Neural progenitor cell (in vitro differentiated cells): ENCODE measurements at regions not wholly inside any gene's neighbourhood (a gene's known extent, or its start where the extent isn't known, plus 50 kb on each side); places are given as distances from the start of the nearest gene placed in this dataset.

ENCODE experiments used
- DNase-seq: peaks from one replicate; pipeline ENCODE4 v3.0.0-alpha.2; 2016; ENCODE audit warnings: low spot score
- H2AFZ ChIP-seq: fragments of 200-600 bp; sonication (generic); replicated peaks from 2 replicates; pipeline ENCODE4 v1.6.1; 2016; ENCODE audit warnings: antibody characterized with exemption
- H3F3A ChIP-seq: fragments of 200-600 bp; sonication (generic); 2 replicates; pipeline ENCODE4 v1.6.1; 2016; ENCODE audit warnings: antibody characterized with exemption, low read depth
- H3K27ac ChIP-seq: fragments of 200-600 bp; sonication (generic); 2 replicates; pipeline ENCODE4 v1.5.1; 2016; ENCODE audit warnings: mild to moderate bottlenecking
- H3K27me3 ChIP-seq: fragments of 200-600 bp; sonication (generic); 2 replicates; pipeline ENCODE4 v1.6.1; 2016; ENCODE audit warnings: mild to moderate bottlenecking, moderate library complexity
- H3K36me3 ChIP-seq: fragments of 200-600 bp; sonication (generic); 2 replicates; pipeline ENCODE4 v1.5.1; 2016
- H3K4me1 ChIP-seq: fragments of 200-600 bp; sonication (generic); 2 replicates; pipeline ENCODE4 v1.6.1; 2016; ENCODE audit warnings: mixed run types
- H3K4me2 ChIP-seq: fragments of 200-600 bp; sonication (generic); 2 replicates; pipeline ENCODE4 v1.6.1; 2016
- H3K4me3 ChIP-seq: fragments of 200-600 bp; sonication (generic); 2 replicates; pipeline ENCODE4 v1.5.1; 2016
- H3K79me2 ChIP-seq: fragments of 200-600 bp; sonication (generic); 2 replicates; pipeline ENCODE4 v1.6.1; 2016; ENCODE audit warnings: low read depth
- H3K9ac ChIP-seq: fragments of 200-600 bp; sonication (generic); 2 replicates; pipeline ENCODE4 v1.6.1; 2016
- H3K9me3 ChIP-seq: fragments of 200-600 bp; sonication (generic); 2 replicates; pipeline ENCODE4 v1.5.1; 2016; ENCODE audit warnings: low read depth
- H4K20me1 ChIP-seq: fragments of 200-600 bp; sonication (generic); 2 replicates; pipeline ENCODE4 v1.6.1; 2016; ENCODE audit warnings: low read depth
- H3K27ac Mint-ChIP-seq: 3 replicates; pipeline ENCODE4 v1.8.0; 2021; ENCODE audit warnings: mixed read lengths
- H3K27me3 Mint-ChIP-seq: 2 replicates; pipeline ENCODE4 v1.8.0; 2022; ENCODE audit warnings: low read depth, mild to moderate bottlenecking, inconsistent platforms, moderate library complexity, mixed read lengths; ENCODE audit not compliant: insufficient read depth
- H3K36me3 Mint-ChIP-seq: 3 replicates; pipeline ENCODE4 v1.8.0; 2021; ENCODE audit warnings: mixed read lengths
- H3K4me1 Mint-ChIP-seq: 3 replicates; pipeline ENCODE4 v1.8.0; 2021; ENCODE audit warnings: mixed read lengths
- H3K4me3 Mint-ChIP-seq: 3 replicates; pipeline ENCODE4 v1.8.0; 2021; ENCODE audit warnings: mild to moderate bottlenecking, moderate library complexity, mixed read lengths
- H3K9me3 Mint-ChIP-seq: 3 replicates; pipeline ENCODE4 v1.8.0; 2020; ENCODE audit warnings: mixed read lengths
- CTCF ChIP-seq: fragments of 200-600 bp; sonication (generic); IDR thresholded peaks from 2 replicates; pipeline ENCODE4 v1.5.1; 2017; ENCODE audit warnings: antibody characterized with exemption, mild to moderate bottlenecking
- EZH2 ChIP-seq: fragments of 200-600 bp; sonication (generic); IDR thresholded peaks from 2 replicates; pipeline ENCODE4 v1.6.1; 2017; ENCODE audit warnings: antibody characterized with exemption, mild to moderate bottlenecking, moderate library complexity
- EZH2phosphoT487 ChIP-seq: fragments of 200-600 bp; sonication (generic); IDR thresholded peaks from 2 replicates; pipeline ENCODE4 v1.6.1; 2017; ENCODE audit warnings: antibody characterized with exemption

- Histone ChIP-seq H3K79me2 (no peaks in the 10 kb centered on the region), H4K20me1 (no peaks in the 10 kb centered on the region), H2AFZ (peak overlapping the region; percentile 48), H3K4me1 (no peaks in the 10 kb centered on the region), H3K27me3 (no peaks in the 10 kb centered on the region), H3K36me3 (no peaks in the 10 kb centered on the region), H3K27ac (no peak overlapping the region), H3F3A (no peaks in the 10 kb centered on the region), H3K4me2 (no peak overlapping the region), H3K4me3 (no peak overlapping the region), H3K9me3 (no peaks in the 10 kb centered on the region), H3K9ac (no peak overlapping the region)
- Mint-ChIP-seq H3K27ac (no peak overlapping the region), H3K36me3 (no peaks in the 10 kb centered on the region), H3K9me3 (no peaks in the 10 kb centered on the region), H3K27me3 (no peaks in the 10 kb centered on the region), H3K4me3 (no peak overlapping the region), H3K4me1 (no peaks in the 10 kb centered on the region)
- TF ChIP-seq CTCF = no peak
- no peak for TF ChIP-seq EZH2phosphoT487
- no peak for TF ChIP-seq EZH2
- DNase-seq = no peak
These were observed 520.5 kb upstream of the ADGRB3 start for GRCh38 chr6:68114463-68115047.

GRCh38 chr6:68108233-68108835 lies 526.7 kb upstream of the ADGRB3 start:
- H3K27ac Mint-ChIP-seq = no peak overlapping the region
- Histone ChIP-seq H3K27ac (no peak overlapping the region), H3K79me2 (no peaks in the 10 kb centered on the region), H3K4me1 (no peaks in the 10 kb centered on the region), H3K4me3 (no peak overlapping the region), H3K27me3 (no peaks in the 10 kb centered on the region), H2AFZ (no peak overlapping the region), H3K36me3 (no peaks in the 10 kb centered on the region), H3K9me3 (no peaks in the 10 kb centered on the region), H4K20me1 (no peaks in the 10 kb centered on the region), H3K4me2 (no peak overlapping the region), H3K9ac (no peak overlapping the region), H3F3A (no peaks in the 10 kb centered on the region)
- H3K4me3 Mint-ChIP-seq = no peak overlapping the region
- no peaks in the 10 kb centered on the region for H3K27me3 Mint-ChIP-seq
- H3K4me1 Mint-ChIP-seq = no peaks in the 10 kb centered on the region
- no peaks in the 10 kb centered on the region for H3K36me3 Mint-ChIP-seq
- no peak for DNase-seq
- no peaks in the 10 kb centered on the region for H3K9me3 Mint-ChIP-seq
- TF ChIP-seq CTCF (no peak), EZH2phosphoT487 (no peak), EZH2 (no peak)

GRCh38 chr6:68094070-68094469 lies 541.0 kb upstream of the ADGRB3 start:
- H3F3A ChIP-seq = no peaks in the 10 kb centered on the region
- H4K20me1 ChIP-seq = no peaks in the 10 kb centered on the region
- no peaks in the 10 kb centered on the region for H3K27me3 ChIP-seq
- no peaks in the 10 kb centered on the region for H3K4me1 ChIP-seq
- DNase-seq = no peak
- no peaks in the 10 kb centered on the region for H3K36me3 ChIP-seq
- no peak overlapping the region for H3K4me2 ChIP-seq
- no peaks in the 10 kb centered on the region for H3K4me1 Mint-ChIP-seq
- no peak overlapping the region for H3K9ac ChIP-seq
- peak overlapping the region; percentile 8 for H2AFZ ChIP-seq
- H3K4me3 Mint-ChIP-seq = no peak overlapping the region
- no peaks in the 10 kb centered on the region for H3K79me2 ChIP-seq
- H3K9me3 Mint-ChIP-seq = no peaks in the 10 kb centered on the region
- no peak overlapping the region for H3K27ac Mint-ChIP-seq
- no peaks in the 10 kb centered on the region for H3K27me3 Mint-ChIP-seq
- H3K27ac ChIP-seq = no peak overlapping the region
- H3K4me3 ChIP-seq = no peak overlapping the region
- TF ChIP-seq CTCF (no peak), EZH2phosphoT487 (no peak), EZH2 (no peak)
- no peaks in the 10 kb centered on the region for H3K9me3 ChIP-seq
- H3K36me3 Mint-ChIP-seq = no peaks in the 10 kb centered on the region
